ENCODE measurements at regions not wholly inside any gene's neighbourhood (a gene's known extent, or its start where the extent isn't known, plus 50 kb on each side); places are given as distances from the start of the nearest gene placed in this dataset.

GRCh38 chr15:96109820-96110219, 220.7 kb upstream of the NR2F2 start:
- TF ChIP-seq CTCF (IDR thresholded peaks at IDR 0.05) = no peak
- no peak for TF ChIP-seq POLR2A (IDR thresholded peaks at IDR 0.05)
